OCI-LY7 (cell line): ENCODE measurements at regions not wholly inside any gene's neighbourhood (a gene's known extent, or its start where the extent isn't known, plus 50 kb on each side); places are given as distances from the start of the nearest gene placed in this dataset.
"Not testable (repeated sequence)": the region's sequence is repeated elsewhere in the genome, so short reads cannot be mapped to it uniquely, and the experiment has no call there.

ENCODE experiments used
- BruUV-seq: library from RNA; stranded (reverse); fragments of 400-500 nt; replicated peaks from 2 replicates; lab custom pipeline; 2021; lab: Mats Ljungman, UMichigan
- CTCF ChIA-PET: fragments of 300-600 bp; sonication (Branson Sonifier 250); formaldehyde crosslinking; loops from one replicate; lab custom pipeline; 2022; ENCODE audit warnings: antibody characterized with exemption; ENCODE audit not compliant: unreplicated experiment; lab: Charles Lee
- POLR2A ChIA-PET: fragments of 300-600 bp; sonication (Branson Sonifier 250); formaldehyde crosslinking; loops from one replicate; lab custom pipeline; 2022; ENCODE audit warnings: antibody characterized with exemption; lab: Charles Lee
- DNase-seq: peaks from one replicate; pipeline ENCODE4 v3.0.0-alpha.2; 2015; ENCODE audit warnings: low spot score
- H2AFZ ChIP-seq: fragments of 200-600 bp; sonication (generic), shearing (Covaris generic); 2 replicates; pipeline ENCODE4 v1.6.1; 2014; ENCODE audit warnings: mild to moderate bottlenecking, antibody characterized with exemption, low read length, moderate library complexity
- H3K27ac ChIP-seq: fragments of 200-600 bp; sonication (generic); 2 replicates; pipeline ENCODE4 v1.5.1; 2014; ENCODE audit warnings: mixed run types, low read depth, mild to moderate bottlenecking, moderate library complexity, low read length, inconsistent platforms; ENCODE audit not compliant: poor library complexity, severe bottlenecking
- H3K36me3 ChIP-seq: fragments of 200-600 bp; sonication (generic); 2 replicates; pipeline ENCODE4 v1.6.1; 2014; ENCODE audit warnings: mild to moderate bottlenecking, antibody characterized with exemption, low read length, moderate library complexity, mixed read lengths; ENCODE audit not compliant: insufficient read depth
- H3K4me1 ChIP-seq: fragments of 200-600 bp; sonication (generic); 2 replicates; pipeline ENCODE4 v1.5.1; 2014; ENCODE audit warnings: mild to moderate bottlenecking, low read length; ENCODE audit not compliant: insufficient read depth, poor library complexity, severe bottlenecking
- H3K4me2 ChIP-seq: fragments of 200-600 bp; sonication (generic); 2 replicates; pipeline ENCODE4 v1.6.1; 2014; ENCODE audit warnings: mild to moderate bottlenecking, low read length
- H3K4me3 ChIP-seq: fragments of 200-600 bp; sonication (generic); 2 replicates; pipeline ENCODE4 v1.5.1; 2014; ENCODE audit warnings: mild to moderate bottlenecking, low read depth, low read length; ENCODE audit not compliant: poor library complexity, severe bottlenecking
- H3K79me2 ChIP-seq: fragments of 200-600 bp; sonication (generic); 2 replicates; pipeline ENCODE4 v1.6.1; 2016; ENCODE audit warnings: low read depth, mild to moderate bottlenecking, low read length, moderate library complexity, mixed read lengths; ENCODE audit not compliant: insufficient read depth
- H3K9me2 ChIP-seq: fragments of 200-600 bp; sonication (generic); 2 replicates; pipeline ENCODE4 v1.6.1; 2016; ENCODE audit warnings: mild to moderate bottlenecking, low read length, mixed read lengths; ENCODE audit not compliant: insufficient read depth
- H3K9me3 ChIP-seq: fragments of 200-600 bp; sonication (generic); 2 replicates; pipeline ENCODE4 v1.6.1; 2014; ENCODE audit warnings: mild to moderate bottlenecking, mixed run types, low read length, mixed read lengths
- H4K20me1 ChIP-seq: fragments of 200-600 bp; sonication (generic); 2 replicates; pipeline ENCODE4 v1.6.1; 2014; ENCODE audit warnings: mild to moderate bottlenecking, antibody characterized with exemption, low read length, moderate library complexity, mixed read lengths; ENCODE audit not compliant: insufficient read depth
- CTCF ChIP-seq: fragments of 200-600 bp; sonication (generic); conservative IDR thresholded peaks from 2 replicates; pipeline ENCODE4 v1.5.1; 2014; ENCODE audit warnings: mild to moderate bottlenecking, antibody characterized with exemption, low read length, moderate library complexity, mixed read lengths
- EZH2phosphoT487 ChIP-seq: fragments of 200-600 bp; sonication (generic); IDR thresholded peaks from 2 replicates; pipeline ENCODE4 v1.6.1; 2018; ENCODE audit warnings: low read depth, borderline replicate concordance, mild to moderate bottlenecking, mixed run types, antibody characterized with exemption, low read length, moderate library complexity, mixed read lengths
- intact Hi-C: fragments of 100-400 bp; cut with micrococcal nuclease; formaldehyde crosslinking; loops from one replicate; pipeline ENCODE4 v1.10.0; 2022; ENCODE audit not compliant: unreplicated experiment

- BruUV-seq = no TSS peak
- H3K36me3 ChIP-seq = no peaks in the 10 kb centered on the region
These were observed 117.5 kb downstream of the ZNF429 start for GRCh38 chr19:21622920-21623319.

GRCh38 chr19:21621671-21622070 lies 116.3 kb downstream of the ZNF429 start:
- Histone ChIP-seq H3K9me3 (no peaks in the 10 kb centered on the region), H4K20me1 (no peaks in the 10 kb centered on the region), H3K27ac (no peak overlapping the region), H2AFZ (no peak overlapping the region), H3K36me3 (no peaks in the 10 kb centered on the region), H3K9me2 (no peaks in the 10 kb centered on the region), H3K79me2 (no peaks in the 10 kb centered on the region), H3K4me2 (no peak overlapping the region), H3K4me3 (no peak overlapping the region), H3K4me1 (no peaks in the 10 kb centered on the region)
- CTCF ChIA-PET = no interaction called here
- no TSS peak for BruUV-seq
- DNase-seq = no peak
- TF ChIP-seq EZH2phosphoT487 (no peak), CTCF (no peak)
- intact Hi-C loops = no loop called here
- POLR2A ChIA-PET = no interaction called here

More at GRCh38 chr19:21622920-21623319, 117.5 kb downstream of the ZNF429 start:
- CTCF ChIA-PET = no interaction called here
- Histone ChIP-seq H3K27ac (no peak overlapping the region), H3K4me3 (no peak overlapping the region), H3K4me1 (no peaks in the 10 kb centered on the region), H3K9me2 (no peaks in the 10 kb centered on the region), H2AFZ (no peak overlapping the region), H3K79me2 (no peaks in the 10 kb centered on the region), H3K4me2 (no peak overlapping the region), H4K20me1 (no peaks in the 10 kb centered on the region), H3K9me3 (no peaks in the 10 kb centered on the region)
- intact Hi-C loops = no loop called here
- no peak for TF ChIP-seq CTCF
- no peak for TF ChIP-seq EZH2phosphoT487
- POLR2A ChIA-PET = no interaction called here
- no peak for DNase-seq

- Histone ChIP-seq H3K9me2 (no peaks in the 10 kb centered on the region), H2AFZ (no peak overlapping the region), H3K36me3 (no peaks in the 10 kb centered on the region), H3K9me3 (no peaks in the 10 kb centered on the region), H3K4me3 (no peak overlapping the region), H3K4me1 (no peaks in the 10 kb centered on the region), H3K4me2 (no peak overlapping the region), H4K20me1 (no peaks in the 10 kb centered on the region), H3K79me2 (no peaks in the 10 kb centered on the region), H3K27ac (no peak overlapping the region)
- CTCF ChIA-PET = no interaction called here
- POLR2A ChIA-PET = no interaction called here
- intact Hi-C loops = no loop called here
- no peak for DNase-seq
- TF ChIP-seq CTCF = no peak
- no peak for TF ChIP-seq EZH2phosphoT487
- no TSS peak for BruUV-seq
These were observed 112.4 kb downstream of the ZNF429 start for GRCh38 chr19:21617740-21618339.

- intact Hi-C loops, H3K36me3 ChIP-seq, H3K79me2 ChIP-seq, H2AFZ ChIP-seq, H4K20me1 ChIP-seq, H3K9me2 ChIP-seq, BruUV-seq, H3K9me3 ChIP-seq, CTCF ChIA-PET, DNase-seq, POLR2A ChIA-PET, H3K4me2 ChIP-seq, H3K4me3 ChIP-seq, H3K27ac ChIP-seq, H3K4me1 ChIP-seq: not testable (repeated sequence)
These were observed 109.4 kb downstream of the ZNF429 start for GRCh38 chr19:21614776-21615175.

GRCh38 chr19:21613201-21613600 lies 107.8 kb downstream of the ZNF429 start:
- not testable (repeated sequence) for H3K9me3 ChIP-seq

More at GRCh38 chr19:21613201-21613600, 107.8 kb downstream of the ZNF429 start:
- DNase-seq, H2AFZ ChIP-seq, H3K4me1 ChIP-seq, BruUV-seq, H3K9me2 ChIP-seq, H3K27ac ChIP-seq, CTCF ChIA-PET, intact Hi-C loops, H3K36me3 ChIP-seq, H3K4me3 ChIP-seq, H4K20me1 ChIP-seq, H3K79me2 ChIP-seq, H3K4me2 ChIP-seq: not testable (repeated sequence)
- POLR2A ChIA-PET = interaction anchor here (0.7 kb wide), 1 partner anchor 1444 kb away, joined by 3 read pairs; no protein-coding TSS in a partner anchor
